ENCODE measurements at regions not wholly inside any gene's neighbourhood (a gene's known extent, or its start where the extent isn't known, plus 50 kb on each side); places are given as distances from the start of the nearest gene placed in this dataset.

GRCh38 chr18:40662898-40663437, 1292.1 kb upstream of the PIK3C3 start:
- TF ChIP-seq CTCF (IDR thresholded peaks at IDR 0.05; ENCODE audit: low read depth, low read length): no peak
- no peak for DNase-seq (ENCODE audit: low read depth in 2 of 2)
- no peak overlapping the region for H3K4me3 ChIP-seq (replicated peaks in 1 of 2; ENCODE audit: low read depth in 2 of 2, low read length in 2 of 2)

- H3K4me3 ChIP-seq (replicated peaks in 1 of 2; ENCODE audit: low read depth in 2 of 2, low read length in 2 of 2): no peak overlapping the region
- no peak for TF ChIP-seq CTCF (IDR thresholded peaks at IDR 0.05; ENCODE audit: low read depth, low read length)
- no peak for DNase-seq (ENCODE audit: low read depth in 2 of 2)
These were observed 1301.4 kb upstream of the PIK3C3 start for GRCh38 chr18:40653682-40654081.

- DNase-seq (ENCODE audit: low read depth in 2 of 2): no peak
- no peak overlapping the region for H3K4me3 ChIP-seq (replicated peaks in 1 of 2; ENCODE audit: low read depth in 2 of 2, low read length in 2 of 2)
- no peak for TF ChIP-seq CTCF (IDR thresholded peaks at IDR 0.05; ENCODE audit: low read depth, low read length)
These were observed 1302.7 kb upstream of the PIK3C3 start for GRCh38 chr18:40652321-40652720.

GRCh38 chr18:40651163-40651562, 1303.9 kb upstream of the PIK3C3 start:
- H3K4me3 ChIP-seq (replicated peaks in 1 of 2; ENCODE audit: low read depth in 2 of 2, low read length in 2 of 2): no peak overlapping the region
- no peak for TF ChIP-seq CTCF (IDR thresholded peaks at IDR 0.05; ENCODE audit: low read depth, low read length)
- no peak for DNase-seq (ENCODE audit: low read depth in 2 of 2)

- H3K4me3 ChIP-seq (replicated peaks in 1 of 2; ENCODE audit: low read depth in 2 of 2, low read length in 2 of 2): no peak overlapping the region
- DNase-seq (ENCODE audit: low read depth in 2 of 2): peak in 1 of 2 donors; percentile 2
- no peak for TF ChIP-seq CTCF (IDR thresholded peaks at IDR 0.05; ENCODE audit: low read depth, low read length)
These were observed 1312.3 kb upstream of the PIK3C3 start for GRCh38 chr18:40642692-40643229.

GRCh38 chr18:40631319-40631718, 1323.7 kb upstream of the PIK3C3 start:
- TF ChIP-seq CTCF (IDR thresholded peaks at IDR 0.05; ENCODE audit: low read depth, low read length): no peak
- DNase-seq (ENCODE audit: low read depth in 2 of 2): no peak
- no peak overlapping the region for H3K4me3 ChIP-seq (replicated peaks in 1 of 2; ENCODE audit: low read depth in 2 of 2, low read length in 2 of 2)

GRCh38 chr18:40630496-40630895, 1324.5 kb upstream of the PIK3C3 start:
- TF ChIP-seq CTCF (IDR thresholded peaks at IDR 0.05; ENCODE audit: low read depth, low read length): no peak
- DNase-seq (ENCODE audit: low read depth in 2 of 2): no peak

More at GRCh38 chr18:40630496-40630895, 1324.5 kb upstream of the PIK3C3 start:
- H3K4me3 ChIP-seq (replicated peaks in 1 of 2; ENCODE audit: low read depth in 2 of 2, low read length in 2 of 2): no peak overlapping the region
